ENCODE measurements at regions not wholly inside any gene's neighbourhood (a gene's known extent, or its start where the extent isn't known, plus 50 kb on each side); places are given as distances from the start of the nearest gene placed in this dataset.

DNA sequence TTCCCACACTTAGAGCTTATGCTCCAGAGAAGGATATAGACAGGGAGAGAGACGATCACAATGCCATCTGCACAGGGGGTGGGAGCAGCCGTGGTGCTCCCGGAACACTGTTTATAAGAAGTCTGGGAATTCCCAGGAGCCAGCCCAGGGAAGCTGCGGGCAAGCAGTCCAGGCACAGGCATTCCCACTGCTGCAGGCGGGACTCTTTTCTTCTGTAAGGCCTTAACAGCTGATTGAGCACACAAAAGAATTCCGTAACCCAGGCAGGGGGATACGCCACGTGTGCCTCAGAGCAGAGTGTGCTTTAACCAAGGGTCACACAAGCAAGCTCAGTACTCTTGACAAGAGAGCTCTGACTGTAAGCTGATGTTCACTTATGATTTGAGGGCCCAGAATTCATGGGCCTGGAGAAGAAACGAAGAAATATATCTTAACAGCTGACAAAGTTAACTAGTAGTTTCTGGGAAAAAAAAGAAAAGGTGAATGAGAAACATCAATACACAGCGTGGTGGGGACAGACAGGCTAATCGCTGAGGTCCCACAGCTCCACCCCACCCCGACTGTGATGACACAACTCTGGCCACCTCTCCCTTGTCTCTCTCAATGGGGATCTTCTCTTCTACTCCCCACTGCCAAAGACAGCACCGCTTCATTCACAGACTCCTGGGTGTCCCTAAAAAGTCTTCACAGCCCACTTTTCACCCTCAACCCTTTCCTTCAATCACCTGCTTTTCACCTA lies 85.9 kb upstream of the SIMC1 start:
- H3K4me1 Mint-ChIP-seq (ENCODE audit: low read depth) = no peaks in the 10 kb centered on the region
- no peak overlapping the region for H3K4me3 Mint-ChIP-seq
- H3K36me3 Mint-ChIP-seq = no peaks in the 10 kb centered on the region
- no peak overlapping the region for H3K27ac Mint-ChIP-seq
- H3K9me3 Mint-ChIP-seq (ENCODE audit: low read depth) = no peaks in the 10 kb centered on the region
- H3K27me3 Mint-ChIP-seq = peaks cover 10% of the 10 kb centered on the region

GRCh38 chr5:176152930-176153311 lies 85.3 kb upstream of the SIMC1 start:
- H3K4me1 Mint-ChIP-seq (ENCODE audit: low read depth) = no peaks in the 10 kb centered on the region
- no peaks in the 10 kb centered on the region for H3K36me3 Mint-ChIP-seq
- H3K27me3 Mint-ChIP-seq = peaks cover 10% of the 10 kb centered on the region
- H3K27ac Mint-ChIP-seq = no peak overlapping the region
- no peak overlapping the region for H3K4me3 Mint-ChIP-seq
- no peaks in the 10 kb centered on the region for H3K9me3 Mint-ChIP-seq (ENCODE audit: low read depth)

GRCh38 chr5:176153741-176154140 lies 84.5 kb upstream of the SIMC1 start:
- H3K36me3 Mint-ChIP-seq = no peaks in the 10 kb centered on the region
- peaks cover 10% of the 10 kb centered on the region for H3K27me3 Mint-ChIP-seq
- no peaks in the 10 kb centered on the region for H3K4me1 Mint-ChIP-seq (ENCODE audit: low read depth)
- H3K9me3 Mint-ChIP-seq (ENCODE audit: low read depth) = no peaks in the 10 kb centered on the region
- H3K4me3 Mint-ChIP-seq = no peak overlapping the region
- no peak overlapping the region for H3K27ac Mint-ChIP-seq

- Mint-ChIP-seq H3K27me3 (peaks cover 9% of the 10 kb centered on the region), H3K27ac (no peak overlapping the region)
Measured at GRCh38 chr5:176154821-176155220, 83.4 kb upstream of the SIMC1 start.

GRCh38 chr5:176155922-176156359 lies 82.3 kb upstream of the SIMC1 start:
- Mint-ChIP-seq H3K9me3 (ENCODE audit: low read depth) (no peaks in the 10 kb centered on the region), H3K27ac (no peak overlapping the region), H3K27me3 (peaks cover 7% of the 10 kb centered on the region), H3K36me3 (no peaks in the 10 kb centered on the region), H3K4me1 (ENCODE audit: low read depth) (no peaks in the 10 kb centered on the region), H3K4me3 (no peak overlapping the region)

More at GRCh38 chr5:176154821-176155220, 83.4 kb upstream of the SIMC1 start:
- Mint-ChIP-seq H3K4me3 (no peak overlapping the region), H3K36me3 (no peaks in the 10 kb centered on the region), H3K4me1 (ENCODE audit: low read depth) (no peaks in the 10 kb centered on the region), H3K9me3 (ENCODE audit: low read depth) (no peaks in the 10 kb centered on the region)

- Mint-ChIP-seq H3K27me3 (peaks cover 4% of the 10 kb centered on the region), H3K9me3 (ENCODE audit: low read depth) (no peaks in the 10 kb centered on the region), H3K4me1 (ENCODE audit: low read depth) (no peaks in the 10 kb centered on the region), H3K36me3 (no peaks in the 10 kb centered on the region), H3K4me3 (no peak overlapping the region), H3K27ac (no peak overlapping the region)
Measured at GRCh38 chr5:176157656-176158055, 80.6 kb upstream of the SIMC1 start.

DNA sequence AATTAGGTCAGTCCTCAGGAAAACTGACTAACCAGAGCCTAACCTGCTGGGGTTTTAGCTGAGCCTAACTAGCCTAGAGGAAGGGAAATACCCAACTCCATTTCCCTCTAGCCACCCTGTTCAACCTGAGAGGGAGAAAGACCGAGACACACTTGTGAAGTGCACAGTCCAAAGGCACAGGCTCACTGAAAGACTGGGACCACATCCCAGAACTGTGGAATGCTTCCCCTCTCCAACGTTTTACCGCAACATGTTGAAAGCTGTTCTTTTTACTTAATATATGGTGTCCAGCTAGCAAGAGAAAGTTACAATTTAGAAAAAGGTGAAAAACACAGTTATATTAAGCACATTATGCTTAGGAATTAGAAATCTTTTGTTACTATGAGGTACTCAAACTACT lies 76.8 kb upstream of the SIMC1 start:
- peaks cover 10% of the 10 kb centered on the region for H3K27me3 Mint-ChIP-seq
- no peak overlapping the region for H3K4me3 Mint-ChIP-seq
- H3K27ac Mint-ChIP-seq = no peak overlapping the region
- H3K4me1 Mint-ChIP-seq (ENCODE audit: low read depth) = no peaks in the 10 kb centered on the region
- H3K9me3 Mint-ChIP-seq (ENCODE audit: low read depth) = no peaks in the 10 kb centered on the region
- H3K36me3 Mint-ChIP-seq = no peaks in the 10 kb centered on the region

- H3K4me1 Mint-ChIP-seq (ENCODE audit: low read depth) = no peaks in the 10 kb centered on the region
- no peak overlapping the region for H3K27ac Mint-ChIP-seq
- no peaks in the 10 kb centered on the region for H3K36me3 Mint-ChIP-seq
- H3K9me3 Mint-ChIP-seq (ENCODE audit: low read depth) = no peaks in the 10 kb centered on the region
- no peak overlapping the region for H3K4me3 Mint-ChIP-seq
- H3K27me3 Mint-ChIP-seq = peaks cover 12% of the 10 kb centered on the region
Measured at GRCh38 chr5:176162198-176162597, 76.0 kb upstream of the SIMC1 start.

- H3K4me3 Mint-ChIP-seq = no peak overlapping the region
Measured at GRCh38 chr5:176162888-176163287, 75.3 kb upstream of the SIMC1 start.

DNA sequence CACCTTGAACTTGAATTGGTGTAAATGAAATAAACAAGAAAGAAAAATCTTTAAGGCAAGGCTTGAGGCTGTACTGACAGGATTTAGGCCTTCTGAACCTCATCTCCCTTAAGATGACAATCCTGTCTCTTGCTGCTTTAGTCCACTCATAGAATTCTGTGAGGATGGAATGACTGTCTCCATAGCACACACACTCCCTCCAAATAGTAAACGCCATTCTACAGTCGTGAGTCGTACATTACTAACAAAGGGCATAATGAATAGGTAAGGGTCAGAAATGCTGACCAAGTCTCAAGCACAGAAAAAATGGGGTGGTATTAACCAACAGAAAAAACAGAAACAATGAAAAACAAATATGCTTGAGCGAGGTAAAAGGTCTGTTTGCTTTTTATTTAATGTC lies 71.8 kb upstream of the SIMC1 start:
- H3K36me3 Mint-ChIP-seq = no peaks in the 10 kb centered on the region

More at GRCh38 chr5:176162888-176163287, 75.3 kb upstream of the SIMC1 start:
- H3K27ac Mint-ChIP-seq = no peak overlapping the region
- H3K27me3 Mint-ChIP-seq = peaks cover 12% of the 10 kb centered on the region
- no peaks in the 10 kb centered on the region for H3K9me3 Mint-ChIP-seq (ENCODE audit: low read depth)
- no peaks in the 10 kb centered on the region for H3K4me1 Mint-ChIP-seq (ENCODE audit: low read depth)
- H3K36me3 Mint-ChIP-seq = no peaks in the 10 kb centered on the region

DNA sequence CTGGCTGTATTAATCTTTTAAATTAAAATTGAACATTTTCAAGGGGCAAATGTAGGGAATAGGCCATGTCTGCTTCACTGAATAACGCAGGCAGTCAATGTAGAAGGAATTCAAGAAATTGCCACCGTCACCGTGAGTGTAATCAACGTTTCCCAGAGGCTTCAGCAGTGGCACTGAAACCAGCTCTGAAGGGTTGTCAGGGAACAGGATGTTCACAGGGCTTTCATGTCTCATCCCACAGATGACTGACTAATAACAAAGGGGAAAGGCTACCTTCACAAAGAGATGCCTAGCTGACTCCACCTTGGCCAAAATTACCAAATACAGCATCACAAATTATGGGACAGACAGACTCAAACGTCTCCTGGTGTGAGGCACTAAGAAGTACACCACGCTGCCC lies 70.4 kb upstream of the SIMC1 start:
- no peak overlapping the region for H3K27ac Mint-ChIP-seq
- no peaks in the 10 kb centered on the region for H3K9me3 Mint-ChIP-seq (ENCODE audit: low read depth)
- no peaks in the 10 kb centered on the region for H3K4me1 Mint-ChIP-seq (ENCODE audit: low read depth)
- H3K27me3 Mint-ChIP-seq = peaks cover 12% of the 10 kb centered on the region
- H3K36me3 Mint-ChIP-seq = no peaks in the 10 kb centered on the region
- no peak overlapping the region for H3K4me3 Mint-ChIP-seq

More for the DNA sequence above, 71.8 kb upstream of the SIMC1 start:
- Mint-ChIP-seq H3K4me3 (no peak overlapping the region), H3K4me1 (ENCODE audit: low read depth) (no peaks in the 10 kb centered on the region), H3K27ac (no peak overlapping the region), H3K9me3 (ENCODE audit: low read depth) (no peaks in the 10 kb centered on the region), H3K27me3 (peaks cover 12% of the 10 kb centered on the region)

- H3K4me1 Mint-ChIP-seq (ENCODE audit: low read depth) = no peaks in the 10 kb centered on the region
- H3K27ac Mint-ChIP-seq = no peak overlapping the region
- no peaks in the 10 kb centered on the region for H3K36me3 Mint-ChIP-seq
- H3K4me3 Mint-ChIP-seq = no peak overlapping the region
- H3K27me3 Mint-ChIP-seq = peaks cover 12% of the 10 kb centered on the region
- no peaks in the 10 kb centered on the region for H3K9me3 Mint-ChIP-seq (ENCODE audit: low read depth)
Measured at GRCh38 chr5:176169393-176170063, 68.7 kb upstream of the SIMC1 start.

GRCh38 chr5:176170084-176170483 lies 68.1 kb upstream of the SIMC1 start:
- Mint-ChIP-seq H3K4me1 (ENCODE audit: low read depth) (no peaks in the 10 kb centered on the region), H3K27ac (no peak overlapping the region), H3K36me3 (no peaks in the 10 kb centered on the region), H3K9me3 (ENCODE audit: low read depth) (no peaks in the 10 kb centered on the region), H3K4me3 (no peak overlapping the region), H3K27me3 (peaks cover 9% of the 10 kb centered on the region)

DNA sequence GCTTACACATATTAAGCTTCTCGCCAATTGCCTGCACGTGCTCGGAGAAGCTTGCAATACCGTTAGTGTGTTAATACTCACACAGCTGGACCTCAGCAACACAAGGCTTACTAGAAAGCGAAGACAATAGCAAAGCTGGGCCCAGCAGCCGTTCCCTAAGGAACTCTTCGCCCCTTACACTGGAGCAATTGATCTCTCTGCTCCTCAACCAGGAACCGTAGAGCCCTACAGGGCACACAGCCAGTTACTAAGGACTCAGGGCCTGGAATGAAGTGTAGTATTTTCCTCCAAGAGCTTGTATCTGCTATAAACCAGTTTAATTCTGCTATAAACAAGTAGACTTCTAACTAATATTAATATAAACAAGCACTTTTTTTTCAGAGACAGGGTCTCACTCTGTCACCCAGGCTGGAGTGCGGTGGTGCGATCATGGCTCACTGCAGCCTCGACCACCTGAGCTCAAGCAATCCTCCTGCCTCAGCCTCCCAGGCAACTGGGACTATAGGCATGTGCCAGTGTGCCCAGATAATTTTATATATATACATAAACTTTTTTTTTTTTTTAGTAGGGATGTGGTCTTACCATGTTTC lies 67.0 kb upstream of the SIMC1 start:
- Mint-ChIP-seq H3K4me1 (ENCODE audit: low read depth) (no peaks in the 10 kb centered on the region), H3K27ac (no peak overlapping the region), H3K36me3 (no peaks in the 10 kb centered on the region), H3K27me3 (peaks cover 10% of the 10 kb centered on the region), H3K4me3 (no peak overlapping the region), H3K9me3 (ENCODE audit: low read depth) (no peaks in the 10 kb centered on the region)

DNA sequence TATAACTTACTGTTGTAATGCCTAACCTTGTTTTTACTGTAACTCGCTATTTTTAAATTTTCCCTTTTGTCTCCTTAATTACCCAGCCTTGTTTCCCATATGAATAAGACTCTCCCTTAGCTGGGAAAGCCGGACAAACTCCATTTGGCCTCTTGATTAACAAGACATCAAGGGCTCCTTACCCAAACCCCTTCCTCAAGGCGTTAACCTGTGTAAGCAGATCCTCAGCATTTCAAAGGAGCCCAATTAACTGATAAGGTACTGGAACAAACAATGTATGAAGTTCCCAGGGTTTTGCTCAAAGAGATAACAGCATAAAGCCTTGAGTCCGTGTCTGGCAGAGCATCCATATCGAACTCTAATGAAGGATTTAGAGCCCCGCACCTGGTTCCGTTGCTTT lies 66.0 kb upstream of the SIMC1 start:
- Mint-ChIP-seq H3K27me3 (peaks cover 13% of the 10 kb centered on the region), H3K27ac (no peak overlapping the region)

More for the DNA sequence above, 66.0 kb upstream of the SIMC1 start:
- Mint-ChIP-seq H3K4me3 (no peak overlapping the region), H3K9me3 (ENCODE audit: low read depth) (no peaks in the 10 kb centered on the region), H3K4me1 (ENCODE audit: low read depth) (no peaks in the 10 kb centered on the region), H3K36me3 (no peaks in the 10 kb centered on the region)
